IPS-NIHi7 (cell line): ENCODE measurements at regions not wholly inside any gene's neighbourhood (a gene's known extent, or its start where the extent isn't known, plus 50 kb on each side); places are given as distances from the start of the nearest gene placed in this dataset.
"Not testable (repeated sequence)": the region's sequence is repeated elsewhere in the genome, so short reads cannot be mapped to it uniquely, and the experiment has no call there.

Experiments used
- DNase-seq: peaks from one replicate; pipeline ENCODE4 v3.0.0; 2012; ENCODE audit warnings: mixed read lengths; ENCODE audit errors: extremely low spot score

GRCh38 chr7:81887098-81888090 is 117.5 kb upstream of the HGF start:
- no peak for DNase-seq

- no peak for DNase-seq
Observed at GRCh38 chr7:81886211-81886764, 116.4 kb upstream of the HGF start.

- DNase-seq, result no peak
Observed at GRCh38 chr7:81884817-81885216, 115.0 kb upstream of the HGF start.

GRCh38 chr7:81883801-81884393 is 114.0 kb upstream of the HGF start:
- no peak for DNase-seq

- DNase-seq, result no peak
Observed at GRCh38 chr7:81882086-81882485, 112.2 kb upstream of the HGF start.

GRCh38 chr7:81877890-81878289 is 108.0 kb upstream of the HGF start:
- no peak for DNase-seq

GRCh38 chr7:81873559-81873958 is 103.7 kb upstream of the HGF start:
- DNase-seq, result no peak

- no peak for DNase-seq
Observed at GRCh38 chr7:81871606-81872265, 101.9 kb upstream of the HGF start.

- no peak for DNase-seq
Observed at GRCh38 chr7:81870608-81871007, 100.8 kb upstream of the HGF start.

GRCh38 chr7:81869670-81870069 is 99.8 kb upstream of the HGF start:
- DNase-seq, result no peak

- DNase-seq, result no peak
Observed at GRCh38 chr7:81865754-81866153, 95.9 kb upstream of the HGF start.

- no peak for DNase-seq
Observed at GRCh38 chr7:81859433-81859832, 89.6 kb upstream of the HGF start.

- DNase-seq, result not testable (repeated sequence)
Observed at GRCh38 chr7:81858820-81859219, 89.0 kb upstream of the HGF start.

- no peak for DNase-seq
Observed at GRCh38 chr7:81857385-81857784, 87.5 kb upstream of the HGF start.

GRCh38 chr7:81854518-81854917 is 84.7 kb upstream of the HGF start:
- DNase-seq, result no peak

- DNase-seq, result no peak
Observed at GRCh38 chr7:81852701-81853100, 82.9 kb upstream of the HGF start.

- DNase-seq, result no peak
Observed at GRCh38 chr7:81851413-81851812, 81.6 kb upstream of the HGF start.

GRCh38 chr7:81846398-81846797 is 76.6 kb upstream of the HGF start:
- DNase-seq, result peak; percentile 10

- no peak for DNase-seq
Observed at GRCh38 chr7:81845744-81846241, 75.9 kb upstream of the HGF start.

GRCh38 chr7:81843657-81844056 is 73.8 kb upstream of the HGF start:
- DNase-seq, result not testable (repeated sequence)

GRCh38 chr7:81842361-81842760 is 72.5 kb upstream of the HGF start:
- no peak for DNase-seq
